NCI-H1048 (cell line): ENCODE measurements at regions not wholly inside any gene's neighbourhood (a gene's known extent, or its start where the extent isn't known, plus 50 kb on each side); places are given as distances from the start of the nearest gene placed in this dataset.

ENCODE experiments used
- DNase-seq: peaks from one replicate; lab custom pipeline; 2025; lab: John Stamatoyannopoulos, UW

DNA sequence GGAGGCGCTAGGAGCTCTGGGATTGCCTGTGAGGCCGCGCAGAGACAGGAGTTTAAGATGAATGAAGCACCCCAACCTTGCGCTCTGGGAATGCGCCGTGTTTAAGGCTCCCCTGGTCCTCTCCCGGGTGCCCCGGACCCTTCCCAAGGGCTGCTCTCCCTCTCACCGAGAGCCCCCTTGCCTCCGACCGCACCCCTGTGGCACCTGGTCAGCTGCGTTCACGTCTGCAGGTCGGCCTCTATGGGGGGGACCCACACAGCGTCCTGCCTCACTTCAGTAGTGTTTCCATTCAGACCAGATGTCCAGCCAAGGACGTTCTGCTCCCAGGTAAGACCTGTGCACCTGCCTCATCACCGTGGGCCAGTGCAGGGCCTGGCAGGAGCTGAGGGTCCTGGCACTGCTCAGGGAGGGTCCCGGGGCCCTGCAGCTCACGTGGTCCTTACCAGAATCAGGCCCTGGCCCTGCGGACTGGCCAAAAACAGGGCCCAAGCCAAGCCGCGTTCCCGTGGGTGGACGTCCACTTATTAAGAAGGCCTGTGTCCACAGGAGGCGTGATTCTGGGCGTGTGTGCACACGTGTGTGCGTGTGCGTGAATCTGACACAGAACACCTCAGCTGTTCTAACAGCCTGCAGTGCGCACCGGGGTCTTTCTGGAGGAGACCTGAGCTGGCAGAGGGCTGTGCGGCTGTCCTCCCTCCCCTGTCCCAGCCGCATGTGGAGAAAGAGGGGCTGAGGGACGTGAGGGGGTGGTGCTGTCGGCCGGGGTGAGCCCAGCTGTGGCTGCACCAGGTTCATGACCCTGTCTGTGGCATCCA, 79.9 kb upstream of the BHLHE23 start:
- DNase-seq: no peak

DNA sequence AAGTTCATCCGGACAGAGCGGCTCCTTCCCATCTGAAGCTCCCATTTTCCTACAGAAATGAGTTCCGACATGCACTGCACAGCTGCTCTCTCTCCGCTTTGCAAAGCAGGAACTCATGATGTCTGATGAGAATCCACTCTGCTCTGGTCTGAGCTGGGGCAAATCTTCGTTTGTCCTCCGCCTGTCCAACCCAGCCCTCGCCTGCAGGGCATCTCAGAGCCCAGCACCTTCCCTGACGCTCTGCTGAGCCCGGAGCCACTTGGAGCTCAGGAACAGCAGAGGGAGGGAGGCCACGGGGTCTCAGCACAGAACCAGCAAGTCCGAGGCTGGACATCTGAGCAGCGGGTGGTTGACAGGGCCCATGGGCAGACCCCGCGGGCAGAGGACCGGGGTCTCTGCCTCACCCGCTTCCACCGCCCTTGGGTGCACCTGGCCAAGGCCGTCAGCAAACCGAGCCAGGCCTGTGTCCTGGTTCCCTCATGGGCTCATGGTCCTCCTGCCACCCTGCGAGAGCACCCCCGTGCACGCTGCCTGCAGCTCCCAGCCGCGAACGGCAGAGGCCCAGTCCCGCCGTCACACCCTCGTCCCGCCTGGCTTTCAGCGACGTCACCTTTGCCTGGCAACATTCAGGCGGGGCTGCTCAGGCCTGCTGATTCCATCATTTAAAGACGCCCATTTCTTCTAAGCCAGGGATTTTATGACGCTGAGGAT, 78.5 kb upstream of the BHLHE23 start:
- DNase-seq: no peak

DNA sequence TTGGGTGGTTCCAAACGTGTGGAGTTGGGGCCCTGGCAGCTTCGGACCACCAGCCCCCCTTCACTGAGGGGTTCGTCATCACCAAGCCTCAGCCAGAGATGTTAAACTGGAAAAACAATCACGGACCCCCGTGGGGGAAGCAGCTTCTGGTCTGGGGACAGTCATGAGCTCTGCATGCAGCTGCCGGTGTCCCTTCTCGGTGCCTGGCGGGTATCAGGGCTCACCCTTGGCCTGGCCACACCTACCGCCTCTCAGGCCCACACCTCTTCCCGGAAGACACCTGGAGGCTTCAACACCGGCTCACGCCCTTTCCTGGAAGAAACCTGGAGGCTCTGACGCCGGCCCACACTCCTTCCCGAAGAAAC, 77.8 kb upstream of the BHLHE23 start:
- no peak for DNase-seq

GRCh38 chr20:63083831-63084562, 77.2 kb upstream of the BHLHE23 start:
- no peak for DNase-seq

- no peak for DNase-seq
Observed at GRCh38 chr20:63082939-63083735, 76.4 kb upstream of the BHLHE23 start.

- DNase-seq: peak; percentile 29
Observed at GRCh38 chr20:63082308-63082938, 75.7 kb upstream of the BHLHE23 start.

GRCh38 chr20:63081831-63082230, 75.1 kb upstream of the BHLHE23 start:
- DNase-seq: no peak

DNA sequence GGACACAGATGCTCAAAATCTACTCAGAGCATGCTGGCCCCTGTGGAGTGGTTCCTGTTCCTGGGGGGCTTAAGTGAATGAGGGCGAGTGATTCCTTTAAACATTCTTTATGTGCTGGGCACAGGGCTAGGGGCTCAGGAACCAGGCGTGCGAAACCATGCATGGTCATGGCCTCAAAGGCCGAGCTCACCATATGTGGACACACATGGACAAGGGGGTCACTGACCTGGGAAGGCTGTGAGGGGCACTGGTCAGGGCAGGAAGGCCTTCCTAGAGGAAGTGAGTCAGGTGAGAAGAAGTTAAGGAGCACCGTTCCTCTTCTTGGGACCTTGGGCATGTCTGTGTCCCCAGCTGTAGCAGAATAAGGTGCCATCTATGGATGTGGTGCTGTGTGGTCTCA, 74.6 kb upstream of the BHLHE23 start:
- no peak for DNase-seq

GRCh38 chr20:63080811-63081210, 74.0 kb upstream of the BHLHE23 start:
- DNase-seq: no peak

DNA sequence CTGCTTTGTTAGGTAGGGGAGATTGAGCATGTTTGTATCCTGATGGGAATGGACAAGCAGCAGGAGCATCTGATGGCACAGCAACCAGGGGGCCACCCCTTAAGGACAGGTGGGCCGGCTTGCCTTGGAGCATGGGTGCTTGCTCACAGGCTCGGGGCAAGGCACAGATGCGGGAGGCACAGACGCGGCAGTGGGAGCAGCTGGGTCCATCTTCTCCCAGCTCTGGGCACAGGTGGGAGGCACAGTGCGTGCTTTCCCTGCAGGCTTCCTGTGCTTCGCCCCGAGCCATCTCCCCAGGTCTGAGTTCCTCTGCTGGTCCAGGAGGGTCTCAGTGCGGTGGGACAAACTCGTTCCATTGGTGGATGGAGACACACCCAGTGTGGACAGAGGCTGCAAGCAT, 73.6 kb upstream of the BHLHE23 start:
- no peak for DNase-seq

GRCh38 chr20:63079971-63080370, 73.2 kb upstream of the BHLHE23 start:
- DNase-seq: no peak

- DNase-seq: no peak
Observed at GRCh38 chr20:63077705-63078104, 70.9 kb upstream of the BHLHE23 start.

- DNase-seq: no peak
Observed at GRCh38 chr20:63076421-63076820, 69.7 kb upstream of the BHLHE23 start.

DNA sequence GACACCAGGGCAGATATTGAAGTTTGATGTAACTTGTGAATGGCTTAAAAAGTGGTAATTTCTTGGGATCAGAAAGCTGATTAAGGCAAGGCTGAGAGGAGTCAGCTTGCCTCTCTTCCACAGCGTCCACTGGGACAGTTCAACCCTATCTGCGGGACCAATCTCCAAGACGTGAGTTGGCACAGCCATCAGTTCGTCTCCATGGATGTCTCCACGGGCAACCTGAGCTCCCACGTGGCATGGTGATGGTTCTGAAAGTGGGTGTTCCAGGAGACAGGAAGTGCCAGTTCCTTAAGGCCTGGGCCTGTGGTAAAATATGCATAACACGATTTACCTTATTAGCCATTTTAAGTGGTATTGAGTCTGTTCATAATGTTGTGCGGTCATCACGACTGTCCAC, 67.9 kb upstream of the BHLHE23 start:
- no peak for DNase-seq

- no peak for DNase-seq
Observed at GRCh38 chr20:63074182-63074581, 67.4 kb upstream of the BHLHE23 start.

- DNase-seq: no peak
Observed at GRCh38 chr20:63073738-63074065, 66.9 kb upstream of the BHLHE23 start.

GRCh38 chr20:63072991-63073737, 66.4 kb upstream of the BHLHE23 start:
- no peak for DNase-seq

- no peak for DNase-seq
Observed at GRCh38 chr20:63072231-63072791, 65.5 kb upstream of the BHLHE23 start.

GRCh38 chr20:63071541-63072181, 64.9 kb upstream of the BHLHE23 start:
- DNase-seq: no peak
